ENCODE measurements at regions not wholly inside any gene's neighbourhood (a gene's known extent, or its start where the extent isn't known, plus 50 kb on each side); places are given as distances from the start of the nearest gene placed in this dataset.

- no peak overlapping the region for H3K23ac ChIP-seq (ENCODE audit: low read length)
- no CpG with 5 or more reads among the region's 6 CpGs for WGBS (ENCODE audit: extremely low coverage, insufficient coverage, low lambda C conversion rate)
- no peaks in the 10 kb centered on the region for H3K79me1 ChIP-seq (ENCODE audit: low read length)
- no peaks in the 10 kb centered on the region for H3K36me3 ChIP-seq (ENCODE audit: control insufficient read depth, insufficient read depth, low read length)
- no peak overlapping the region for H4K8ac ChIP-seq (ENCODE audit: low read depth, low read length)
- no peaks in the 10 kb centered on the region for H3K79me2 ChIP-seq (ENCODE audit: control insufficient read depth, insufficient read depth, low read length)
- no peak overlapping the region for H3K18ac ChIP-seq (ENCODE audit: low read length)
- no peak overlapping the region for H3K4me2 ChIP-seq (ENCODE audit: low read length)
- H3K4me3 ChIP-seq (ENCODE audit: low read length), result no peak overlapping the region
- H4K5ac ChIP-seq (ENCODE audit: low read length), result no peak overlapping the region
- H2BK15ac ChIP-seq (replicated peaks; ENCODE audit: low read depth), result no peak overlapping the region
- no peak overlapping the region for H3K9ac ChIP-seq (ENCODE audit: low read length)
- no peak overlapping the region for H2BK120ac ChIP-seq (ENCODE audit: low read depth, low read length)
- no peak overlapping the region for H2BK5ac ChIP-seq (ENCODE audit: low read length)
- no peaks in the 10 kb centered on the region for H3K27me3 ChIP-seq (ENCODE audit: insufficient read depth, low read length, poor library complexity)
- DNase-seq, result no peak
- no peak overlapping the region for H2AK5ac ChIP-seq (ENCODE audit: low read length)
- H3K56ac ChIP-seq (ENCODE audit: low read length), result no peak overlapping the region
- H3K4me1 ChIP-seq (ENCODE audit: control insufficient read depth, low read depth, low read length), result no peaks in the 10 kb centered on the region
- H3K27ac ChIP-seq (ENCODE audit: low read depth, low read length), result no peak overlapping the region
- H3K4ac ChIP-seq (ENCODE audit: low read depth, low read length), result no peak overlapping the region
Observed at GRCh38 chr14:51328772-51329353, 88.8 kb downstream of the TMX1 start.

GRCh38 chr14:51331486-51332367, 91.7 kb downstream of the TMX1 start:
- Histone ChIP-seq H4K8ac (ENCODE audit: low read depth, low read length) (no peak overlapping the region), H3K27me3 (ENCODE audit: insufficient read depth, low read length, poor library complexity) (no peaks in the 10 kb centered on the region), H4K5ac (ENCODE audit: low read length) (no peak overlapping the region), H3K79me2 (ENCODE audit: control insufficient read depth, insufficient read depth, low read length) (no peaks in the 10 kb centered on the region), H3K56ac (ENCODE audit: low read length) (no peak overlapping the region), H3K4me2 (ENCODE audit: low read length) (no peak overlapping the region), H3K4me3 (ENCODE audit: low read length) (no peak overlapping the region), H2AK5ac (ENCODE audit: low read length) (no peak overlapping the region), H2BK15ac (replicated peaks; ENCODE audit: low read depth) (no peak overlapping the region), H3K4me1 (ENCODE audit: control insufficient read depth, low read depth, low read length) (no peaks in the 10 kb centered on the region), H3K18ac (ENCODE audit: low read length) (no peak overlapping the region), H3K79me1 (ENCODE audit: low read length) (no peaks in the 10 kb centered on the region), H3K23ac (ENCODE audit: low read length) (no peak overlapping the region), H3K9ac (ENCODE audit: low read length) (no peak overlapping the region), H2BK5ac (ENCODE audit: low read length) (no peak overlapping the region), H3K4ac (ENCODE audit: low read depth, low read length) (no peak overlapping the region), H3K27ac (ENCODE audit: low read depth, low read length) (no peak overlapping the region), H2BK120ac (ENCODE audit: low read depth, low read length) (no peak overlapping the region), H3K36me3 (ENCODE audit: control insufficient read depth, insufficient read depth, low read length) (no peaks in the 10 kb centered on the region)
- no peak for DNase-seq
- no CpG with 5 or more reads among the region's 8 CpGs for WGBS (ENCODE audit: extremely low coverage, insufficient coverage, low lambda C conversion rate)

GRCh38 chr14:51333299-51333698, 93.3 kb downstream of the TMX1 start:
- Histone ChIP-seq H3K36me3 (ENCODE audit: control insufficient read depth, insufficient read depth, low read length) (no peaks in the 10 kb centered on the region), H3K27me3 (ENCODE audit: insufficient read depth, low read length, poor library complexity) (no peaks in the 10 kb centered on the region), H3K9ac (ENCODE audit: low read length) (no peak overlapping the region), H3K23ac (ENCODE audit: low read length) (no peak overlapping the region), H3K4me1 (ENCODE audit: control insufficient read depth, low read depth, low read length) (no peaks in the 10 kb centered on the region), H4K5ac (ENCODE audit: low read length) (no peak overlapping the region), H2AK5ac (ENCODE audit: low read length) (no peak overlapping the region), H3K56ac (ENCODE audit: low read length) (no peak overlapping the region), H2BK120ac (ENCODE audit: low read depth, low read length) (no peak overlapping the region), H3K79me1 (ENCODE audit: low read length) (no peaks in the 10 kb centered on the region), H3K4ac (ENCODE audit: low read depth, low read length) (no peak overlapping the region), H3K27ac (ENCODE audit: low read depth, low read length) (no peak overlapping the region), H2BK5ac (ENCODE audit: low read length) (no peak overlapping the region), H4K8ac (ENCODE audit: low read depth, low read length) (no peak overlapping the region), H2BK15ac (replicated peaks; ENCODE audit: low read depth) (no peak overlapping the region), H3K18ac (ENCODE audit: low read length) (no peak overlapping the region), H3K4me2 (ENCODE audit: low read length) (no peak overlapping the region), H3K79me2 (ENCODE audit: control insufficient read depth, insufficient read depth, low read length) (no peaks in the 10 kb centered on the region), H3K4me3 (ENCODE audit: low read length) (no peak overlapping the region)
- no CpG with 5 or more reads among the region's 4 CpGs for WGBS (ENCODE audit: extremely low coverage, insufficient coverage, low lambda C conversion rate)
- no peak for DNase-seq

GRCh38 chr14:51333901-51334521, 94.0 kb downstream of the TMX1 start:
- no peaks in the 10 kb centered on the region for H3K79me2 ChIP-seq (ENCODE audit: control insufficient read depth, insufficient read depth, low read length)
- no peaks in the 10 kb centered on the region for H3K27me3 ChIP-seq (ENCODE audit: insufficient read depth, low read length, poor library complexity)
- H2BK15ac ChIP-seq (replicated peaks; ENCODE audit: low read depth), result no peak overlapping the region
- no peak overlapping the region for H2AK5ac ChIP-seq (ENCODE audit: low read length)
- no peak overlapping the region for H3K9ac ChIP-seq (ENCODE audit: low read length)
- H3K79me1 ChIP-seq (ENCODE audit: low read length), result no peaks in the 10 kb centered on the region
- H4K5ac ChIP-seq (ENCODE audit: low read length), result no peak overlapping the region
- H3K4ac ChIP-seq (ENCODE audit: low read depth, low read length), result no peak overlapping the region
- H2BK5ac ChIP-seq (ENCODE audit: low read length), result no peak overlapping the region
- H3K36me3 ChIP-seq (ENCODE audit: control insufficient read depth, insufficient read depth, low read length), result no peaks in the 10 kb centered on the region
- H3K4me1 ChIP-seq (ENCODE audit: control insufficient read depth, low read depth, low read length), result no peaks in the 10 kb centered on the region
- WGBS (ENCODE audit: extremely low coverage, insufficient coverage, low lambda C conversion rate), result no CpG with 5 or more reads among the region's 1 CpG
- H3K4me3 ChIP-seq (ENCODE audit: low read length), result no peak overlapping the region
- no peak overlapping the region for H4K8ac ChIP-seq (ENCODE audit: low read depth, low read length)
- H3K4me2 ChIP-seq (ENCODE audit: low read length), result no peak overlapping the region
- no peak overlapping the region for H3K18ac ChIP-seq (ENCODE audit: low read length)
- no peak for DNase-seq
- no peak overlapping the region for H2BK120ac ChIP-seq (ENCODE audit: low read depth, low read length)
- H3K56ac ChIP-seq (ENCODE audit: low read length), result no peak overlapping the region
- no peak overlapping the region for H3K23ac ChIP-seq (ENCODE audit: low read length)
- no peak overlapping the region for H3K27ac ChIP-seq (ENCODE audit: low read depth, low read length)

GRCh38 chr14:51334566-51334965, 94.5 kb downstream of the TMX1 start:
- no peak overlapping the region for H3K4ac ChIP-seq (ENCODE audit: low read depth, low read length)
- H3K27ac ChIP-seq (ENCODE audit: low read depth, low read length), result no peak overlapping the region
- no peak overlapping the region for H3K23ac ChIP-seq (ENCODE audit: low read length)
- no peak overlapping the region for H4K8ac ChIP-seq (ENCODE audit: low read depth, low read length)
- H2BK15ac ChIP-seq (replicated peaks; ENCODE audit: low read depth), result no peak overlapping the region
- no peak overlapping the region for H3K56ac ChIP-seq (ENCODE audit: low read length)
- no CpG with 5 or more reads among the region's 5 CpGs for WGBS (ENCODE audit: extremely low coverage, insufficient coverage, low lambda C conversion rate)
- H2BK120ac ChIP-seq (ENCODE audit: low read depth, low read length), result no peak overlapping the region
- H3K4me2 ChIP-seq (ENCODE audit: low read length), result no peak overlapping the region
- H3K36me3 ChIP-seq (ENCODE audit: control insufficient read depth, insufficient read depth, low read length), result no peaks in the 10 kb centered on the region
- H4K5ac ChIP-seq (ENCODE audit: low read length), result no peak overlapping the region
- no peak overlapping the region for H2AK5ac ChIP-seq (ENCODE audit: low read length)
- no peaks in the 10 kb centered on the region for H3K79me2 ChIP-seq (ENCODE audit: control insufficient read depth, insufficient read depth, low read length)
- no peak for DNase-seq
- no peak overlapping the region for H3K4me3 ChIP-seq (ENCODE audit: low read length)
- no peak overlapping the region for H3K18ac ChIP-seq (ENCODE audit: low read length)
- H3K4me1 ChIP-seq (ENCODE audit: control insufficient read depth, low read depth, low read length), result no peaks in the 10 kb centered on the region
- H3K79me1 ChIP-seq (ENCODE audit: low read length), result no peaks in the 10 kb centered on the region
- H3K27me3 ChIP-seq (ENCODE audit: insufficient read depth, low read length, poor library complexity), result no peaks in the 10 kb centered on the region
- H2BK5ac ChIP-seq (ENCODE audit: low read length), result no peak overlapping the region
- H3K9ac ChIP-seq (ENCODE audit: low read length), result no peak overlapping the region
